ENCODE measurements at regions not wholly inside any gene's neighbourhood (a gene's known extent, or its start where the extent isn't known, plus 50 kb on each side); places are given as distances from the start of the nearest gene placed in this dataset.

DNA sequence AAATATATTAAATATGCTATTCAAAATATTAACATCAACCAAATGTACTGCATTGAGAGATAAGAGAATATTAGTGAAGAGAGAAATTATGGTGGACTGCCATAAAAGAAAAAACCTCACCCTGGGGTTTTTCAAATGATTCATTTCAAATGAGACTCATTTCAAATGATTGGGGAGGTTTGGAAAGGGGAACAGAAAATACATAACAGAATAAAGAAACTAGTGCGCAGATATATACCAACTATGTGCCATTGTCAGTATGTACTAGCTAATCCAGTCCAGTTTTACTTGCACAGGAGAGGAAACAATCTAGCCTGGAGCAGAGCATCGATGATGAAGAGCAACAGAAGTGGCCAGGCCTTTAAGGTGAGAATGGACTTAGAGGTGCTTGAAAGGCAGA, 651.6 kb upstream of the RORB start:
- Histone ChIP-seq H3K4me2 (replicated peaks; ENCODE audit: low read depth, low read length, poor library complexity, severe bottlenecking) (no peak overlapping the region), H3K4me3 (ENCODE audit: control extremely low read depth in 1 of 5, extremely low read depth in 1 of 5, insufficient read depth in 1 of 5, low read depth in 2 of 5, low read length in 4 of 5) (no peak overlapping the region), H3K9me3 (ENCODE audit: control extremely low read depth in 1 of 3, control insufficient read depth in 2 of 3, insufficient read depth in 1 of 3, low read length in 2 of 3) (no peaks in the 10 kb centered on the region), H4K20me1 (ENCODE audit: control insufficient read depth, insufficient read depth, low read length, poor library complexity, severe bottlenecking) (no peaks in the 10 kb centered on the region), H3K36me3 (replicated peaks in 1 of 2; ENCODE audit: control extremely low read depth in 1 of 2, control insufficient read depth in 1 of 2, extremely low read depth in 1 of 2, insufficient read depth in 2 of 2, low read length in 1 of 2) (no peaks in the 10 kb centered on the region), H3K4me1 (ENCODE audit: control insufficient read depth in 2 of 2, insufficient read depth in 2 of 2, low read length in 2 of 2) (no peaks in the 10 kb centered on the region), H3K27ac (ENCODE audit: low read length in 2 of 2) (no peak overlapping the region), H2AFZ (ENCODE audit: insufficient read depth, low read depth, low read length, poor library complexity, severe bottlenecking) (no peak overlapping the region), H3K79me2 (ENCODE audit: control insufficient read depth, insufficient read depth, low read length) (no peaks in the 10 kb centered on the region), H3K27me3 (replicated peaks in 1 of 4; ENCODE audit: control extremely low read depth in 1 of 4, control insufficient read depth in 3 of 4, insufficient read depth in 4 of 4, low read length in 3 of 4) (no peaks in the 10 kb centered on the region), H3K9ac (ENCODE audit: low read length) (no peak overlapping the region)
- ChIA-PET CTCF (no interaction called here), POLR2A (no interaction called here)
- H3K9me3 Mint-ChIP-seq (ENCODE audit: insufficient read depth) = no peaks in the 10 kb centered on the region
- TF ChIP-seq, protein P1, sequence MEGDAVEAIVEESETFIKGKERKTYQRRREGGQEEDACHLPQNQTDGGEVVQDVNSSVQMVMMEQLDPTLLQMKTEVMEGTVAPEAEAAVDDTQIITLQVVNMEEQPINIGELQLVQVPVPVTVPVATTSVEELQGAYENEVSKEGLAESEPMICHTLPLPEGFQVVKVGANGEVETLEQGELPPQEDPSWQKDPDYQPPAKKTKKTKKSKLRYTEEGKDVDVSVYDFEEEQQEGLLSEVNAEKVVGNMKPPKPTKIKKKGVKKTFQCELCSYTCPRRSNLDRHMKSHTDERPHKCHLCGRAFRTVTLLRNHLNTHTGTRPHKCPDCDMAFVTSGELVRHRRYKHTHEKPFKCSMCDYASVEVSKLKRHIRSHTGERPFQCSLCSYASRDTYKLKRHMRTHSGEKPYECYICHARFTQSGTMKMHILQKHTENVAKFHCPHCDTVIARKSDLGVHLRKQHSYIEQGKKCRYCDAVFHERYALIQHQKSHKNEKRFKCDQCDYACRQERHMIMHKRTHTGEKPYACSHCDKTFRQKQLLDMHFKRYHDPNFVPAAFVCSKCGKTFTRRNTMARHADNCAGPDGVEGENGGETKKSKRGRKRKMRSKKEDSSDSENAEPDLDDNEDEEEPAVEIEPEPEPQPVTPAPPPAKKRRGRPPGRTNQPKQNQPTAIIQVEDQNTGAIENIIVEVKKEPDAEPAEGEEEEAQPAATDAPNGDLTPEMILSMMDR (IDR thresholded peaks at IDR 0.05) = no peak
- TF ChIP-seq EZH2 (IDR thresholded peaks at IDR 0.05; ENCODE audit: borderline replicate concordance, insufficient read depth, low read depth, low read length, poor library complexity, severe bottlenecking) = no peak
- no peaks in the 10 kb centered on the region for H3K4me1 Mint-ChIP-seq
- ATAC-seq (ENCODE audit: low read depth) = no peak
- H3K27me3 Mint-ChIP-seq = no peaks in the 10 kb centered on the region
- intact Hi-C loops (cut with micrococcal nuclease) = no loop called here
- DNase-seq = no peak
- H3K27ac Mint-ChIP-seq = no peak overlapping the region
- WGBS (ENCODE audit: insufficient coverage) = 80% methylated on average over 1 of the region's 2 CpGs
- H3K4me3 Mint-ChIP-seq = no peak overlapping the region

DNA sequence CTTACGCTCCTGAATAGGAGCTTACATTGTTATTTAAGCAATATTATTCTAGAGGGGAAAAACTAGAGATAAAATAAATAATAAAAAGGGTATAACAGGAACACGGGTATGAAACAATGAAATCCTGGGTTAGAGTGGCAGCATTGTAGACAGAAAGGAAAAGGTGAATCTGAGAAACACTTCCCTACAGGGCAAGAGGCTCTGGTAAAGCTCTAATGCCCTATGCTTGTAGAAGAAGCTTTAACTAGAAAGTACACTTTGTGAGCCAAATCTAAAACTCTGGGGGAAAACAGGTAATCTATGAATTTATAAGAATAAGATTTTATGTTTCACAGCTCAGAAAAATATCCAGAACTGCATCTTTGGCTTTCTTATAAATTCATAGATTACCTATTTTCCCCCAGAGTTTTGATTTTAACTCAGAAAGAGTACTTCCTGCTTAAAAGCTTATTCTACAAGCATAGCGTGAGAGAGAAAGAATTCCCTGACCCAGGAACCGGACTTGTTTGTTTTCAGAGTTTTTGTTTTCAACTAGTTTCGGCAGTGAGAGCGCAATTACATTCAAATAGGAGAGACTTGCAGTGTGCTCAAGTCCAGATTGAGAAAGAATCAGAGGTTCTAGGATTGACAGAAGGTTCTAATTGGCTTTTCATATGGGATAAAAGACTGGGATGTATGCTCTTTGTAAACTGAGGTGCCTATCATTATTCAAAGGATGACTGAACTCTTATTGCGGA, 651.0 kb upstream of the RORB start:
- Histone ChIP-seq H3K36me3 (replicated peaks in 1 of 2; ENCODE audit: control extremely low read depth in 1 of 2, control insufficient read depth in 1 of 2, extremely low read depth in 1 of 2, insufficient read depth in 2 of 2, low read length in 1 of 2) (no peaks in the 10 kb centered on the region), H2AFZ (ENCODE audit: insufficient read depth, low read depth, low read length, poor library complexity, severe bottlenecking) (no peak overlapping the region), H3K27me3 (replicated peaks in 1 of 4; ENCODE audit: control extremely low read depth in 1 of 4, control insufficient read depth in 3 of 4, insufficient read depth in 4 of 4, low read length in 3 of 4) (no peaks in the 10 kb centered on the region), H3K4me3 (ENCODE audit: control extremely low read depth in 1 of 5, extremely low read depth in 1 of 5, insufficient read depth in 1 of 5, low read depth in 2 of 5, low read length in 4 of 5) (no peak overlapping the region), H3K79me2 (ENCODE audit: control insufficient read depth, insufficient read depth, low read length) (no peaks in the 10 kb centered on the region), H3K9ac (ENCODE audit: low read length) (no peak overlapping the region), H3K4me2 (replicated peaks; ENCODE audit: low read depth, low read length, poor library complexity, severe bottlenecking) (no peak overlapping the region), H3K27ac (ENCODE audit: low read length in 2 of 2) (no peak overlapping the region), H3K9me3 (ENCODE audit: control extremely low read depth in 1 of 3, control insufficient read depth in 2 of 3, insufficient read depth in 1 of 3, low read length in 2 of 3) (no peaks in the 10 kb centered on the region), H4K20me1 (ENCODE audit: control insufficient read depth, insufficient read depth, low read length, poor library complexity, severe bottlenecking) (no peaks in the 10 kb centered on the region), H3K4me1 (ENCODE audit: control insufficient read depth in 2 of 2, insufficient read depth in 2 of 2, low read length in 2 of 2) (no peaks in the 10 kb centered on the region)
- Mint-ChIP-seq H3K4me3 (no peak overlapping the region), H3K4me1 (no peaks in the 10 kb centered on the region), H3K9me3 (ENCODE audit: insufficient read depth) (no peaks in the 10 kb centered on the region), H3K27me3 (no peaks in the 10 kb centered on the region), H3K27ac (no peak overlapping the region)
- intact Hi-C loops (cut with micrococcal nuclease) = no loop called here
- CTCF ChIA-PET = no interaction called here
- ATAC-seq (ENCODE audit: low read depth) (no peak), DNase-seq (no peak)
- WGBS (ENCODE audit: insufficient coverage) = 100% methylated on average over 1 of the region's 7 CpGs
- TF ChIP-seq, protein P1 (IDR thresholded peaks at IDR 0.05) = no peak
- no peak for TF ChIP-seq EZH2 (IDR thresholded peaks at IDR 0.05; ENCODE audit: borderline replicate concordance, insufficient read depth, low read depth, low read length, poor library complexity, severe bottlenecking)
- POLR2A ChIA-PET = no interaction called here
